DMS 273 treated with DMSO at 0.1 percent for 48 hours (cell line): ENCODE measurements at regions not wholly inside any gene's neighbourhood (a gene's known extent, or its start where the extent isn't known, plus 50 kb on each side); places are given as distances from the start of the nearest gene placed in this dataset.

Experiments
- DNase-seq: peaks from one replicate; lab custom pipeline; 2025; lab: John Stamatoyannopoulos, UW

DNA sequence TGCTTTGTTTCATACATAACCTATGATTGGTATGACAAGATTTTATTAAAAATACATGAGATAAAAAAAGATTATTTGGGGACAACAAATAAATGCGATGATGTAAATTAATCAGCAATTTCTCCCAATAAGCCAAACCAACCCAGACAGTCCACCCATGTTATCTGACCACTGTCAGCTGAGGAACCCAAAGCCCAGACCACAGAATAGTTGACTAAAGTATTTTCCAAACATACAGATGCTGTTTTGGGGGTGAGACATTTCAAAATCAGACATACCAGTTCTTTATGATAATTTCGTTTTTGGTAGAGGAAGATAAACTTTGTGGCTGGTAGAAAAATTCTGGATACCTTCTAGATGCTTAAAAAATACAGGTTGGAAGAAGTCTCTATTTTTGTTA, 650.8 kb upstream of the FAM241A start:
- no peak for DNase-seq

DNA sequence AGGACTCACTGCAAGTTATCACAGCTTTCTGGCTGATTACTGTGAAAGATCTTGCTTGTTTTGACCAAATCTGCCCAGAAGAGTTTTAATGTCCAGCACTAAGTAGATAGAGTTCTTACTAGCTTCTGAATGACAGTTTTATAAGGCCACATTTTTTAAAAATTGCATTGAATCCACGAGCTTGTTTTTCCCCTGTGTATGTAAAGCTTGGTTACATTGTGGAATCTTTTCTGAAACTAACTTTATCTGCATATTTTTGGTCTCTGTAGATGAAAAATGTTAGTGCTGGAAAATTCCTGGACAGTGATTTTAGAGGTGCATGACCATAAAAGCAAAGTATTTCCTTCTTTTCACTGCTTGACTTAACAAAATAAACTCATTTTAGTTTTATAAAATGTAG, 650.3 kb upstream of the FAM241A start:
- no peak for DNase-seq

DNA sequence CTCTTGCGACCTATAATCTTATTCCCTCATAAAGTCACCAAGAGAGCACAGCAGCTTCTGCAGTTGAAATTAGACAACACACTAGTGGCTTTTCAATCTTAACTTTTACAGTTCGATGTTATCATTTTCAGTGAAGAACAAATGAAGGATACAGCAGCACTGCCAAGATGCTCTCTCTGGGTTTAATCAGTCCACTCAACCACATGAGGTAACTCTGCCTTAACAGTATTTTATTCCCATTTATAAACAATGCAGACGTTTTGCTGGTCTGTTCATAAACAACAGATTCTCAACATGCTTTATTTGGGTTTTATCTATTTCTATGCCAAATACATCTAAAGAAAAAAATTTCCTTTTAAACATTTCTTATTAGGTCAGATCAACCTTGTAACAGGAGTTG, 646.0 kb upstream of the FAM241A start:
- DNase-seq, result no peak

DNA sequence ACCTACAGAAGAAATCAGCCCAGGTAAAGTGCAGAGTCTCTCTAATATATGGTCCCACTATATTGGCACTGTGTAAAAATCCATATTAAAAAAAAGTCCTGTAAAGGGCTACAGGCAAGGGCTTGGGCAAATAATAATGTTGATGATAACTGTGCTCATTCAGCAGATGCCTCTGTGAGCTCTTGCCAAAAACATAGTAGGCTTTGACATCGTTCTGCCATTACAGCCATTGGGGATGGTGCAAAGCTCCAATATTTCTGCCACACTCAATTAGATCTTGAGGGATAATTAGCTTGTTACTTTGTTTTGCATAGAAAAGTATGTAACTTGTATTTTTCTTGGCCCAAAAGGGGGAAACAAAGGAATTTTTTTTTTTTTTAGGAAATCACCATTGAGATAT, 645.5 kb upstream of the FAM241A start:
- no peak for DNase-seq

DNA sequence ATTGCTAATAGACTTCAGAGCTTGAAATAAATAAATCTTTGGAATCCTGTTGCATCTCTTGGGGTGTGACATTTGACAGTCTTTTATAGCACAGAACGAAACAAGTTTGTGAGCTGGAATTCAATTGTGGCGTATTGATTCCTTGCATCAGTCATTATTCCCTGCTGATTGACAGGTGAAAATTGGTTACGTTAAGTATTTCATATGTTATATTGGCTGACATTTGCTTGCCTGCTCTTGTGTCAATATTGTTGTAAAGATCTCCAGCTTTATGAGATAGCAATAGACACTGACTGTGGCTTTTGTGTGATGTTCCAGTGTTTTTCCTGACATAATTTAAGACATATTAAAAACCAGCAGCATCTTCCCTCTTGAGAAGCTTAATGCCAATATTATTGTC, 644.4 kb upstream of the FAM241A start:
- DNase-seq, result no peak

DNA sequence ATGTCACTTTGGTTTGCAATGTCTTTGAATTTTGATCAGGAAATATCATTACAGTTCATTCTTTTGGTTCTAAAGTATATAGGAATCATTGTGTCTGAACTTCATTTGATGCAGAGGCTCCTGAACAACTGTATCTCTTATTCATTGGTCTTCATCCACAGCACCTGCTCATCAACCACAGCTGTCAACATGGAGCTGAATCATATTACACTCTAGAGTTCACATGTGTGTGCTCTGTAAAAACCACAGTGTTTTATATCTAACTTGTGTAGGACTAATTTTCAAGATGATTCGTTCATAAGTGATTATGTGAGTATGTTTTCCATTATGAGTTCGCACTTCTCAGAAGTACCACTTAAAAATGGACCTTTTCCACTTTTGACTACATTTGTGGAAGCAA, 643.3 kb upstream of the FAM241A start:
- no peak for DNase-seq

DNA sequence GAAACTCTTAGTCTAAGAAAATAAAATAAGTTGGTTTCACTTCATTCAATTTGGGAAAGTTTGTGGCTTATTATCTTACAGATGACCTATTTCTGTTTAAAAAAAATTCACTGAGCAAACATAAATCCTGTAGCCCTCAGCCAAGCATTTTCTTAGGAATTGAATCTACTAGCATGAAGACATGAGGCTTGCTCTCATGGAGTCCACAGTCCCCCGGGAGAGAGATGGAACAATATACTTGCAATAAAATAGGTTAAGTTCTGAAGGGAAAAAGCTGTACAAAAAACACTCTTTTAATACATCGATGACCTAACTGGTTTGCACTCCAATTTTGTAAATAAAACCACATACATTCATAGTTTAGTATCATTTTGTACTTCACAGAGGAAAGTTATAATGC, 642.6 kb upstream of the FAM241A start:
- DNase-seq, result no peak

DNA sequence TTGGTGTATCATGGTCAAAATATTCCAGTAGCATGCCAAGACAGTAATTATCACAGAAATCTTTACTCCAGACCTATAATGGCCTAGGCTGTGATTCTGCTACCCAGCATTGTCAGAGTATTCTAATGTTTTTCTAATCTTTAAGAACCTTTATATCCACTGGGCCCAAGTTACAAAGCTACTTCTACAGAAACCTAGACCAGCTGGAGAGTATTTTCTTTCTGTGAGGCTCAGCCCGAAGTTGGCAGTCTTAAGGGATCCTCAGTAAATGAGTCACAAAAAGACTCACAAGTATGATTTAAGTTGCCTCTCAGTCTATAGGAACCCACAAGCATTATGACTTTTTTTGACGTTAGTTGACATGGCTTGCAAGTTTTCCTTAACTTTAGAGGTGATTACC, 638.5 kb upstream of the FAM241A start:
- DNase-seq, result no peak

DNA sequence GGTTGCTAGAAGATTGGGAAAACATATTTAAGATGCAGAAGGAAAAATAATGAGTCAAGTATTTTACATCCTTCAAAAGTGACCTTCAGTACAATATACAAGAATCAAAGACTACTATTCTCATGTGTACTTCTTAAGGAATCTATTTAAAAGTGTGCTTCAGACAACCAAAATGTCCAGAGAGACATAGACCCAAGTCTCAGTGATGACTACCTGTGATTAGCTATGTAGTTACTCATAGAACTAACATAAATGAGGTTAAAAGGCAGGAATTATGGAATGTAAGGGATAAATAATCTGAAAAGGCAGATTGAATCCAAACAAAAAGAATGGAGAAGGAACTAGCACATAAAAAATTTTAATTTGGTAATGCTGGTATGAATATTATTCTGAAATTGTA, 634.7 kb upstream of the FAM241A start:
- DNase-seq, result no peak

DNA sequence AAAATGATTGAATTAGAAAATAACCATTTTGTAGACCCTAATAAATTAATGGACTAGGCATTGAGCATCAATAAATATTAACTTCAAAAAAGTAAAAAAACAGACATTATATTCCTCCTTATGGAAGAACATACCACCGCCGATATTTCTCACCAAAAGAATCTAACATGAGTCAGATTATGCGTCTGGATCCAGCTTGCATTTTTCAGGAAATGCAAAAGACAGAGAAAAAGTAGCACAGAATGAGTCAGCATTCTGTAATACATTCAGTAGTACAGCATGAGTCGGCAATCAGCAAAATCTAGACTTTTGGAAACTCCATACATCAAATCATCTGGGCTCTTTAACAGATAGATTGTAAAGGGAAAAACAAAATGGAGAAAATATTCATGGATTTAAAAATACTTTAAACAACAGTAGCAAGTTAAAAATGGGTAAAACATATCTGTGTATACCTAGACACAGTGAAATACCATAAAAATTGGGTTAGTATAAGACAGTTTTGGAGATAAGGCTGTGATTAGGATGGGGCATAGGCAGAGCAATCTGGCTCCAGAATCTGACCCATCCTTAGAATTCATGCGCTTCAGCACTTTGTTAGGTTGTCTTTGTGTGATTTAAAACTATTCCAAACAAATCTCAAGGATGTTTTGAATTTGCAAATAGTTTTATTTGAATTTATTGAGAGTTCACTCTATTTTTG, 633.0 kb upstream of the FAM241A start:
- DNase-seq, result no peak

DNA sequence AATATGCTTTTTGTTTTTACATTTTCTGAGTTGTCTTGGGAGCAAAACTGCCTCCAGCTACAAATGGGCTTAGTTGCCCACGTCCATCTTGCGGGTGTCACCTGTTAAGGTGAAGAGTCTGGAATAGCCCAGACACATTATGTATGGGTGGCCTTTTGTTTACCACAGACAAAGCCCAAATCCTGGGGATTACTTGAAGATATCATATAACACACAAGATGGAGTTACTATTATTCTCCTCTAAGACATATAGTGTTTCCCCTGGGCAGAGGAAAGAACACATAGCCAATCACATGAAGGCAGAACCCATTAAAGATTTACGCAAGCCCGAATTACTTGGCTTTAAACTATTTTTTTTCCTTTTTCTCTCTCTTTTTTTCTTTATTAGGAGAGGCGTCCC, 625.6 kb upstream of the FAM241A start:
- DNase-seq, result no peak

DNA sequence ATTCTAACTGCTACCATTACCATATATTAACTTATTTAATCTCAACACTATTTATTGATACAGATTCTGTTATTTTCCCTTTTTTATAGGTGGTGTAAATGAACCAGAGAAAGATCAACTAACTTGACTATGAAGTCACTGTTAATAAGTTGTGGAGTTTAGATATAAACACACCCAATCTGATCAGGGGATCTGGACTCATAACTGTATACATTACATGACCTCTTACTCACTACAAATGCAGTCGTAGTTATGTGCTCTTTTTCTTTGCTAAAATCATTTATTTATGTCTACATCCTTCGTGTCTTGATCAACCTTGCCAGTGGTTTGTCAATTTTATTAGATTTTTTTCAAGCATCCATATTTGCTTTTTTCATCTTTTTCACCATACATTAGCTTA, 614.8 kb upstream of the FAM241A start:
- no peak for DNase-seq

DNA sequence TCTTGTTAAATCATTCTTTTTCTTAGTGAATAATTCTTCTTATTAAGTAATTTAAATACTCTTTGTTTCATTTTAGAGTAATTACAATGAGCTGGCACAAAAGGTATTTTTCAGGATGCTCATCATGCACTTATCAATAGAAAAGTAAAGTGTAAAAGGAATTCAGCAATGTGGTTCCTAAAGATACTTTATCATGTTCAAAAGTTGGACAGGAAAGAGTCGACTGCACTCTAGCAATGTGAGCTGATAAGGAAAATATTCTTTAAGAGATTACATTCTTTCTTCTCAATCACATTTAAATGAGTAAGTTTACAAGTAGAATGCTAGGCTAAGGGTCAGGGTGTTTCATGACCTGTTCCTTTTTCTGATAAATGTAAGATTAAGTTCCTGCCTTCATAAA, 609.5 kb upstream of the FAM241A start:
- DNase-seq, result no peak

DNA sequence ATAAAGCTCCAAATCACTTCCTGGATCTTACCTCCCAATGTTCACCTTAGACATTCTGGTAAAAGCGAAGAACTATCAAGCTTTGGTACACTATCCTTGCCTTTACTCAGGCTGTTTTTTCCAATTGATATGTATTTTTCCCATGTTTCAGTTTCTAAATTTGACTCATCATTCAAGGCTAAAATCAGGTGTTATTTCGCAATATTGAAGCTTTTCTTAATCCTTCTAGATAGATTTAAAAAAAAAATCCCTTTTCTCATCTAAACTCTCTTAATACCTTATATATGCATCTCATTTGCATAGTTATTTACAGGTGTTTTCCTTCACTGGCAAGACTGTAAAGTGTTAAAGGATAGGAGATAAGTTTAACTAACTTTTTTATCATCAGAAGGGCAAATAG, 608.1 kb upstream of the FAM241A start:
- no peak for DNase-seq

DNA sequence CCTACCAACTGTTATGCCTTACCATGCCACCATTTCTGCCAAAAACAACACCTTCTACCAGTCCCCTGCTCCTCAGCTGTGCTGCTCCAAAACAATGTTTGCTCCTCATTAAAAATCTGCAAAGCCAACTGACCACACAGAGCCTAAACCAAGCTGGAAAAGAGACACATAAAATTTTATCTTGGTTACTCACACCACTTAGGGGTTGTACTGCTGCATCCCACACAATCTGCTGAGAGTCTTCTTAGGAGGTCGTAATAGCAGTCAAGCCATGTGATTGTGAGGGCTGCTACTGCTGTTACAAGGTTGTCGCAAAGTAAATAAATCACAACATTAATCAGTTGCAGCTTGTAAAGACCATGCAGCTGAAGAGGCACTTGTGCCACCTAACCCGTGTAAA, 607.4 kb upstream of the FAM241A start:
- no peak for DNase-seq

DNA sequence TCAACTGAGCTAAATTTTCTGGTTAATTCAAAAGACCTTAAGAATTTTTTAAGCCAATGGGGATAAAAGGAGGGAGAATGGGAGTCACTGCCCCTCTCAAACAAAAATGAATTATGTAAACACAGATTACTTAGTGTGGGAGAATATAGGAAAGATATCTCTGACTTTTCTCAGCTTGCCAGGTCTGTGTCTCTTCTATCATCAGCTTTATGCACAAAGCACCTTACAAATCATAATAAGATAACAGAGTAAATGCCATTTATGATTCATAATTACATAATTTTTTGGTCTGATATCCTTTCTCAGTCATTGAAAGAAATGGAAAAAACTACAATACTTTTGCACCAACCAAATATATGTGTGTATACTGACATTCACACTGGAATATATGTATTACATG, 604.6 kb upstream of the FAM241A start:
- DNase-seq, result no peak

DNA sequence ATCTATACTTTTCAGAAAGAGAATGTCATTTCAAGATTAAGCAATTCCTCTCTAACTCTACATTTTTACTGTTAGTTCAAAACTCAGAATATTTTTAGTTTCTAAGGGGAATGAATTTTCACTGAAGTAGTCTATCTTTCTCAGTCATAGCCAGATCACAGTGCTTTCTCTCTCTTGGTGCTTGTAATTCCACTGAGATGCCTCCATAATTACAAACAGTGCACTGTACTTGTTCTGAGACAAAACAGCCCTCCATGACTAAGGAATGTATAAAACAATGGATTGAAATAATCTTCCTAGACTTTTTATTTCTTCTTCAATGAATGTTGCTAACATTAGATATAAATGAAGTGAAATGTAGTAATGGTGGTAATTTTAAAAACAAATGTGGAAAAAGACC, 603.2 kb upstream of the FAM241A start:
- DNase-seq, result no peak

DNA sequence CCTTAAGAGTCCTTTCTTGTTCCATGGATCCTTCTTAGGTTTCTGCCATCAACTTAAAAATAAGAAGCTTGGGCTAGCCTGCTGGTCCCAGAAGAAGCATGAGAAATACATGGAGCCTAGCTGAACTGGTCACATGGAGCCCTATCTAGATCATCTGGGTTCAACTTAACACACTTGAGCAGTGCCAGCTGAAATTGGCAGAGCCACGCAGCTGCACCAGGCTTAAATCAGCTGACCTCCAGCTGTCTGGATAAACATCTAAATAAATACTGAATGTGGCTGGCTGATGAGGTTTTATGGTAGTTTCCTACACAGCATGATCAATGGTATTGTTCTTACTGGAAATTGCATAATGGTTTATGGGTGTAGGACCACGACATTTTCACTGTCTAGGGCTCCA, 598.4 kb upstream of the FAM241A start:
- no peak for DNase-seq

DNA sequence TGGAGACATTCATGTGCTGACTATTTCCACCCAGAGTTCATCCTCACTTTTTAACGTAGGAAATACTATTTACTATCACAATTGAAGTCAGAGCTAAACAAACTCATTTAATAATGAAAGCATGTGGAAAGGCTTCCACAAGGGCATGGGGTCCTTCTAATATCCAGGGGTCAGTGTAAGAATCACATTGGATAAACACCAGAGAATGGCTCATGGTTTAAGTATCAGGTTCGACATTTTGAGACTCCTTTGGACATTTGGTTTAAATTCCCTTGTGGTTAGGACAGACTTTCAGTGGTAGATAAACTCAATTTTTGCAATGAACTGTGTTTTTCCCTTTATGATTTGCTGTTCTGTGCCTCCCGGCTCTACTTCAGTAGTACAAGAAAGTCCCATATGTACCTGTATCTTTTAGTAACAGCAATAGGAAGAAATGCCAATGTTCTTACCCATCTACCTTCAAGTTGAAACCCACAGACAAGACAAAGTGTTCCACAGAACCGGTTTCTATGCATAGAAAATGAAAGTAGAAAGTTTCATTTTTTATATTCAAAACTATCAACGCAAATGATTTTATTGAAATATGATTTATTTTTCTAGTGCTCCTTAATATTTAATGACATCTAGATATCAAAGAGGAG, 589.0 kb upstream of the FAM241A start:
- DNase-seq, result no peak

DNA sequence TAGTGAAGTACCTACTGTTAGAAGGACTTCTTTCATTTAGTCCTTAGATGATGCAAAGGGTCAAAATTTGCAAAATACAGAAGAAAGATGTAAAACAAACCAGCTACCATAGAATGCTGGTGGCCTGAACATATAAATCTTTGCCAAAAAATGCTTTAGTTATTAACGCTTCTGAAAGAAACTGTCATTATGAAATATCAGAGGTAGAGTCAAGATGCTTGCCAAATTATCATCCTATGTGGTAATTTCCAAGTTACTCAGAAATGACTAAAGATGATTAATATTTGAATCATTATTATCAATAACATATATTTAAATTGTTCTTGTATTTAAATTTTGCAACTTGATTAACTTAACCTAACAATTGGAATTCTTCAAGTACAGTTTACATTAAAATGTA, 588.4 kb upstream of the FAM241A start:
- DNase-seq, result no peak

DNA sequence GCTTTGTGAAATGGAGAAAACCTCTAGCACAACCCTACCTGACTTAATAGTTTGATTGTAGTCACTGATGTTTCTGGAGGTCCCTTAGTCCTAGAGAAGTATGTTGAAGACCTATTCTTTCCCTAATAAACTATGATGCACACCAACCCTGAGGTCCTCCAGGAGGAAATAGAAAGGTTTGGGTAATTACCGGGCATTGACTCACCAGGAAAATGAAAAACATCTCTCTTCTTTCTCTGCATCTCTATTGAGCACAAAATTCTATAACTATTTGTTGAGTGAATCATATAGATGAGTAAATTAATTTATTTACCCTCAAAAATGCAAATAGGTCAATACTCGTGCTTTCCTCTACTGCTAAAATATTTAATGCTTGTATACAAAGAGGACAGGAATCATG, 582.4 kb upstream of the FAM241A start:
- DNase-seq, result no peak

DNA sequence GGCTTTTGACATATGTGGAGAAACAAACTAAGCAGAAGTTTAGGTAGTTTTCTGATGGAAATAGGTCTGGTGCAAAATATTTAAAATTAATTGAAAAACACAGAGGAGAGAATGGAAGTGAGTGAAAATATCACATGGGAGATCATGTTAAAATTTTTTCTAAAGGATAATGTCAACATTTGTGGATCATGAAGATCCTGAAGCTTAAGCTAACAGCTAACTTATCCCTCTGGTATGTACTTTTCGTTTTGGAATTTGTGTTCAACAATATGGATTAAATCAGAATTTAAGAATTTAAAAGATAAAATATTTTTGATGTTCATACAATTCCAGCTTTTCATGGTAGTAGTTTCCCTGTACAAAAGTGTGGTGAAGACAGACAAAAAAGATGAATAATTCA, 572.8 kb upstream of the FAM241A start:
- no peak for DNase-seq

DNA sequence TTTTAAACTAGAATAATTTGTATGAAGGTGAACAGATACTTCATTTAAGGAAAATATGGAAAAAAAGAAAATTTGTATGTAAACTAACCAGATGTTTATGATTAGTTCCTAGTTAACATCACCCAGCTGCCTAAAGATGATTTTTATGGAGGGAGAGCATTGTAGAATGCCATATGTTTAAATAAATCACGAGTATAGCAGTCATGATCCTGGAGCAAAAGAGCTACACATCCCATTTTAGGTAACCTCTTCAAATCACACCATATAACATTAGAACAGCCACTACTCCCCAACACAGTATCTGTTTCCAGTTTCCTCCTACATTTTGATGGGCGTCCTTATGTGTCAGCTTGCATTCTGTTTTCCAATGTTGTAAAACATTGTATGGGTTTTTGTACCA, 571.9 kb upstream of the FAM241A start:
- no peak for DNase-seq

DNA sequence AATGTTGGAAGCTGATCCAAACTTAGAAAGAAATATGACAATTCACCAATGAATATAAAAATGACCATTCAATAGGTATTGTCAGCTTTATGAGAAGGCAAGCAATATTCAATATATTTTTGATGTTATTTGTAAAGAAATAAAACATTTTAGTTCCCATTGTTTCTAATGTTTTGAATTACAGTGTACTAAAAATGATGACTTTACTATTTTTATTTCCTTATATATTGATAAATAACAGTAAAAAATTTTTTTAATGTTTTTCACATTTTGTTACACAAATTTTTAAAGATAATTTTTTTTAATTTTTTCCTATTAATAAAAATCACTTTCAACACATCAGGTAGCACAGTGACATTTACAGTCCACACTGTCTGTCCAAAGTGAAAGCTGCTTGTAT, 565.5 kb upstream of the FAM241A start:
- DNase-seq, result no peak
